SK-N-SH (cell line): ENCODE measurements at regions not wholly inside any gene's neighbourhood (a gene's known extent, or its start where the extent isn't known, plus 50 kb on each side); places are given as distances from the start of the nearest gene placed in this dataset.

Experiments used
- CTCF ChIA-PET: fragments of 300-600, 350-600 bp; formaldehyde crosslinking; extraction: SDS; loops from one replicate; lab custom pipeline; 2021; lab: Yijun Ruan, JAX
- POLR2A ChIA-PET: fragments of 350-600 bp; sonication (Branson Sonifier 250); formaldehyde crosslinking; extraction: SDS; loops from one replicate; lab custom pipeline; 2020; ENCODE audit warnings: antibody characterized with exemption, inconsistent platforms; lab: Yijun Ruan, JAX
- DNase-seq: peaks from one replicate; pipeline ENCODE4 v3.0.0; 2012
- H2AFZ ChIP-seq: fragments of 200-600 bp; sonication (generic); 2 replicates; pipeline ENCODE4 v1.8.1; 2016; ENCODE audit warnings: antibody characterized with exemption, mild to moderate bottlenecking, low read depth
- H3F3A ChIP-seq: fragments of 200-600 bp; sonication (generic); replicated peaks from 2 replicates; pipeline ENCODE3; 2016; ENCODE audit warnings: antibody characterized with exemption, mild to moderate bottlenecking; ENCODE audit not compliant: insufficient read depth
- H3K27ac ChIP-seq, 2 experiments: fragments of 200-500 bp in 1 of 2; fragments of 200-600 bp in 1 of 2; sonication (Bioruptor generic) in 1 of 2; sonication (generic), shearing (Covaris generic) in 1 of 2; 2 replicates each; pipeline versions ENCODE4 v1.5.1 to v1.6.1; 2014 to 2016; ENCODE audit warnings: low read depth in 2 of 2, inconsistent platforms in 1 of 2, low read length in 1 of 2, mild to moderate bottlenecking in 1 of 2, mixed read lengths in 1 of 2
- H3K27me3 ChIP-seq: fragments of 200-600 bp; sonication (generic), shearing (Covaris generic); 2 replicates; pipeline ENCODE4 v1.6.1; 2016; ENCODE audit warnings: mixed run types; ENCODE audit not compliant: insufficient read depth
- H3K36me3 ChIP-seq, 2 experiments: fragments of 200-500 bp in 1 of 2; fragments of 200-600 bp in 1 of 2; sonication (Bioruptor generic) in 1 of 2; sonication (generic) in 1 of 2; replicated peaks in 1 of 2; 2 replicates each; pipeline versions ENCODE3 to v1.5.1; 2014 to 2016; ENCODE audit warnings: low read length in 1 of 2, mild to moderate bottlenecking in 1 of 2; ENCODE audit not compliant: insufficient read depth in 2 of 2, control insufficient read depth in 1 of 2
- H3K4me1 ChIP-seq, 2 experiments: fragments of 200-500 bp in 1 of 2; fragments of 200-600 bp in 1 of 2; sonication (Bioruptor generic) in 1 of 2; sonication (generic), shearing (Covaris generic) in 1 of 2; 2 replicates each; pipeline versions ENCODE4 v1.5.1 to v1.6.1; 2014 to 2016; ENCODE audit warnings: low read depth in 1 of 2, low read length in 1 of 2, mixed run types in 1 of 2; ENCODE audit not compliant: insufficient read depth in 2 of 2, control insufficient read depth in 1 of 2
- H3K4me2 ChIP-seq: fragments of 200-600 bp; sonication (generic), shearing (Covaris generic); 2 replicates; pipeline ENCODE4 v1.6.1; 2017; ENCODE audit warnings: mixed run types
- H3K4me3 ChIP-seq, 2 experiments: fragments of 200-500 bp in 1 of 2; fragments of 200-600 bp in 1 of 2; sonication (Bioruptor generic) in 1 of 2; sonication (generic), shearing (Covaris generic) in 1 of 2; 2 replicates each; pipeline versions ENCODE4 v1.5.1 to v1.8.1; 2014 to 2016; ENCODE audit warnings: low read depth in 2 of 2, inconsistent platforms in 1 of 2, low read length in 1 of 2, mild to moderate bottlenecking in 1 of 2, mixed read lengths in 1 of 2, moderate library complexity in 1 of 2
- H3K79me2 ChIP-seq: fragments of 200-600 bp; sonication (generic); 2 replicates; pipeline ENCODE4 v1.8.1; 2017; ENCODE audit warnings: mild to moderate bottlenecking; ENCODE audit not compliant: insufficient read depth
- H3K9ac ChIP-seq: fragments of 200-600 bp; sonication (generic); 2 replicates; pipeline ENCODE4 v1.6.1; 2017; ENCODE audit warnings: mixed run types
- H3K9me2 ChIP-seq: fragments of 200-600 bp; sonication (generic); 2 replicates; pipeline ENCODE4 v1.6.1; 2017; ENCODE audit warnings: mixed run types
- H3K9me3 ChIP-seq: fragments of 200-600 bp; sonication (generic); 2 replicates; pipeline ENCODE4 v1.6.1; 2017; ENCODE audit warnings: mixed run types, mild to moderate bottlenecking, moderate library complexity
- H4K20me1 ChIP-seq: fragments of 200-600 bp; sonication (generic); 2 replicates; pipeline ENCODE4 v1.6.1; 2017; ENCODE audit warnings: mild to moderate bottlenecking, mixed run types; ENCODE audit not compliant: insufficient read depth
- EZH2phosphoT487 ChIP-seq: fragments of 200-600 bp; sonication (generic); IDR thresholded peaks from 2 replicates; pipeline ENCODE4 v1.6.1; 2017; ENCODE audit warnings: low read depth, mixed run types, mild to moderate bottlenecking, antibody characterized with exemption, moderate library complexity, borderline replicate concordance
- FOSL2 ChIP-seq: IDR thresholded peaks from 2 replicates; pipeline ENCODE4 v1.4.0; 2012; ENCODE audit warnings: low read depth, mild to moderate bottlenecking, moderate library complexity, borderline replicate concordance
- FOXM1 ChIP-seq: IDR thresholded peaks from 2 replicates; pipeline ENCODE4 v1.4.0; 2012; ENCODE audit warnings: low read depth, mild to moderate bottlenecking
- GABPA ChIP-seq: IDR thresholded peaks from 2 replicates; pipeline ENCODE4 v1.4.0; 2012; ENCODE audit warnings: low read depth, mild to moderate bottlenecking
- NFIC ChIP-seq: IDR thresholded peaks from 2 replicates; pipeline ENCODE4 v1.4.0; 2012; ENCODE audit warnings: borderline replicate concordance
- NRF1 ChIP-seq: IDR thresholded peaks from 2 replicates; pipeline ENCODE4 v1.6.1; 2012; ENCODE audit warnings: low read depth, mild to moderate bottlenecking, low read length
- POLR2AphosphoS5 ChIP-seq: IDR thresholded peaks from 2 replicates; pipeline ENCODE4 v1.6.1; 2012; ENCODE audit warnings: low read depth, low read length
- RAD21 ChIP-seq: IDR thresholded peaks from 2 replicates; pipeline ENCODE4 v1.6.1; 2012; ENCODE audit warnings: mild to moderate bottlenecking, low read length
- RCOR1 ChIP-seq: fragments of 150-350 bp; IDR thresholded peaks from 2 replicates; pipeline ENCODE4 v1.6.1; 2017; ENCODE audit warnings: antibody characterized with exemption, low read length
- RFX5 ChIP-seq: IDR thresholded peaks from 2 replicates; pipeline ENCODE4 v1.6.1; 2012; ENCODE audit warnings: mild to moderate bottlenecking, improper control_type of control experiment, low read length
- SMC3 ChIP-seq: IDR thresholded peaks from 2 replicates; pipeline ENCODE4 v1.6.1; 2012; ENCODE audit warnings: low read depth, low read length, improper control_type of control experiment
- TAF1 ChIP-seq: IDR thresholded peaks from 2 replicates; pipeline ENCODE4 v1.6.1; 2012; ENCODE audit warnings: low read depth, mild to moderate bottlenecking, low read length, moderate library complexity, borderline replicate concordance
- TCF12 ChIP-seq: IDR thresholded peaks from 2 replicates; pipeline ENCODE4 v1.4.0; 2012
- WGBS: methylation state at CpG from one replicate; pipeline ENCODE4 v1.1.6; 2017; ENCODE audit warnings: low lambda C conversion rate; 5-methylcytosine and 5-hydroxymethylcytosine counted together
- TF ChIP-seq, protein P1 (sequence below): IDR thresholded peaks from 2 replicates; pipeline ENCODE4 v1.6.1; 2012; ENCODE audit warnings: mild to moderate bottlenecking, low read depth, low read length, moderate library complexity
- TF ChIP-seq, protein P2 (sequence below): IDR thresholded peaks from 2 replicates; pipeline ENCODE4 v1.4.0; 2012; ENCODE audit warnings: low read depth
- TF ChIP-seq, protein P3 (sequence below): IDR thresholded peaks from 2 replicates; pipeline ENCODE4 v1.4.0; 2012; ENCODE audit warnings: low read depth, borderline replicate concordance
- TF ChIP-seq, protein P4 (sequence below): fragments of 150-350 bp; IDR thresholded peaks from 2 replicates; pipeline ENCODE4 v1.6.1; 2017; ENCODE audit warnings: antibody characterized with exemption, low read length, low read depth, borderline replicate concordance
- TF ChIP-seq, protein P5 (sequence below): fragments of 150-350 bp; IDR thresholded peaks from 2 replicates; pipeline ENCODE4 v1.6.1; 2016; ENCODE audit warnings: mild to moderate bottlenecking, low read depth, low read length
- TF ChIP-seq, protein P6 (sequence below): IDR thresholded peaks from 2 replicates; pipeline ENCODE4; 2012

DNA sequence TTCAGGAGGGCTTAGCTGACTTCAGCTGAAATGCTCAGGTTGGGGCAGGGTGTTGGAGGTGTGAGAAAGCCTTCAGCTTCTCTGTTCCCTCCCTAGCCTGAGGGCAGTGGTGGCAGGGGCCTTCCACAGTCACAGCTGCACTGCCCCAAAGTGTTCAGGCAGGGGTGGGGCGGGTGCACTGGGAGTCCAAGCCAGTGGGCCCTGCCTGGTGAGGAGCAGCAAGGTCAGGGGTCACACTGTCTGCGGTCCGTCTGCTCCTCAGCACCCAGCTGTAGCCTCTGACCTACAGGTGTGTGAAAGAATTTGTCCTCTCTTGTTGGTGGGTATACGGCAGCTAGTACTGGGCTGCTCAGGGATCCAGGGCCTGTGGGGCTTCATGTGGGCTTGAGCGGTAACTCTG lies 490.4 kb upstream of the NCAM2 start:
- H3K27ac ChIP-seq = no peak overlapping the region
- WGBS = 39% methylated on average over 3 of the region's 5 CpGs

More for the DNA sequence above, 490.4 kb upstream of the NCAM2 start:
- Histone ChIP-seq H3K9ac (no peak overlapping the region), H4K20me1 (no peaks in the 10 kb centered on the region), H3K79me2 (no peaks in the 10 kb centered on the region), H3K4me1 (no peaks in the 10 kb centered on the region), H3K9me3 (no peaks in the 10 kb centered on the region), H3K27me3 (no peaks in the 10 kb centered on the region), H3K9me2 (no peaks in the 10 kb centered on the region), H2AFZ (no peak overlapping the region), H3K4me3 (no peak overlapping the region), H3K4me2 (no peak overlapping the region), H3F3A (no peaks in the 10 kb centered on the region), H3K36me3 (no peaks in the 10 kb centered on the region)
- POLR2A ChIA-PET = no interaction called here
- CTCF ChIA-PET = interaction anchor here (0.9 kb wide), 1 partner anchor 17 kb away, joined by 3 read pairs; no protein-coding TSS in a partner anchor
- TF ChIP-seq RFX5 (no peak), FOSL2 (no peak), NFIC (no peak), RAD21 (no peak), TCF12 (no peak), EZH2phosphoT487 (no peak), TAF1 (no peak), POLR2AphosphoS5 (no peak), GABPA (no peak), NRF1 (no peak), RCOR1 (no peak), FOXM1 (no peak), SMC3 (no peak)
- TF ChIP-seq, protein P1, sequence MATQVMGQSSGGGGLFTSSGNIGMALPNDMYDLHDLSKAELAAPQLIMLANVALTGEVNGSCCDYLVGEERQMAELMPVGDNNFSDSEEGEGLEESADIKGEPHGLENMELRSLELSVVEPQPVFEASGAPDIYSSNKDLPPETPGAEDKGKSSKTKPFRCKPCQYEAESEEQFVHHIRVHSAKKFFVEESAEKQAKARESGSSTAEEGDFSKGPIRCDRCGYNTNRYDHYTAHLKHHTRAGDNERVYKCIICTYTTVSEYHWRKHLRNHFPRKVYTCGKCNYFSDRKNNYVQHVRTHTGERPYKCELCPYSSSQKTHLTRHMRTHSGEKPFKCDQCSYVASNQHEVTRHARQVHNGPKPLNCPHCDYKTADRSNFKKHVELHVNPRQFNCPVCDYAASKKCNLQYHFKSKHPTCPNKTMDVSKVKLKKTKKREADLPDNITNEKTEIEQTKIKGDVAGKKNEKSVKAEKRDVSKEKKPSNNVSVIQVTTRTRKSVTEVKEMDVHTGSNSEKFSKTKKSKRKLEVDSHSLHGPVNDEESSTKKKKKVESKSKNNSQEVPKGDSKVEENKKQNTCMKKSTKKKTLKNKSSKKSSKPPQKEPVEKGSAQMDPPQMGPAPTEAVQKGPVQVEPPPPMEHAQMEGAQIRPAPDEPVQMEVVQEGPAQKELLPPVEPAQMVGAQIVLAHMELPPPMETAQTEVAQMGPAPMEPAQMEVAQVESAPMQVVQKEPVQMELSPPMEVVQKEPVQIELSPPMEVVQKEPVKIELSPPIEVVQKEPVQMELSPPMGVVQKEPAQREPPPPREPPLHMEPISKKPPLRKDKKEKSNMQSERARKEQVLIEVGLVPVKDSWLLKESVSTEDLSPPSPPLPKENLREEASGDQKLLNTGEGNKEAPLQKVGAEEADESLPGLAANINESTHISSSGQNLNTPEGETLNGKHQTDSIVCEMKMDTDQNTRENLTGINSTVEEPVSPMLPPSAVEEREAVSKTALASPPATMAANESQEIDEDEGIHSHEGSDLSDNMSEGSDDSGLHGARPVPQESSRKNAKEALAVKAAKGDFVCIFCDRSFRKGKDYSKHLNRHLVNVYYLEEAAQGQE = no peak
- TF ChIP-seq, protein P2, sequence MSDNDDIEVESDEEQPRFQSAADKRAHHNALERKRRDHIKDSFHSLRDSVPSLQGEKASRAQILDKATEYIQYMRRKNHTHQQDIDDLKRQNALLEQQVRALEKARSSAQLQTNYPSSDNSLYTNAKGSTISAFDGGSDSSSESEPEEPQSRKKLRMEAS = no peak
- TF ChIP-seq, protein P3, sequence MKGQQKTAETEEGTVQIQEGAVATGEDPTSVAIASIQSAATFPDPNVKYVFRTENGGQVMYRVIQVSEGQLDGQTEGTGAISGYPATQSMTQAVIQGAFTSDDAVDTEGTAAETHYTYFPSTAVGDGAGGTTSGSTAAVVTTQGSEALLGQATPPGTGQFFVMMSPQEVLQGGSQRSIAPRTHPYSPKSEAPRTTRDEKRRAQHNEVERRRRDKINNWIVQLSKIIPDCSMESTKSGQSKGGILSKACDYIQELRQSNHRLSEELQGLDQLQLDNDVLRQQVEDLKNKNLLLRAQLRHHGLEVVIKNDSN = no peak
- TF ChIP-seq, protein P4, sequence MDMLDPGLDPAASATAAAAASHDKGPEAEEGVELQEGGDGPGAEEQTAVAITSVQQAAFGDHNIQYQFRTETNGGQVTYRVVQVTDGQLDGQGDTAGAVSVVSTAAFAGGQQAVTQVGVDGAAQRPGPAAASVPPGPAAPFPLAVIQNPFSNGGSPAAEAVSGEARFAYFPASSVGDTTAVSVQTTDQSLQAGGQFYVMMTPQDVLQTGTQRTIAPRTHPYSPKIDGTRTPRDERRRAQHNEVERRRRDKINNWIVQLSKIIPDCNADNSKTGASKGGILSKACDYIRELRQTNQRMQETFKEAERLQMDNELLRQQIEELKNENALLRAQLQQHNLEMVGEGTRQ = no peak
- TF ChIP-seq, protein P5, sequence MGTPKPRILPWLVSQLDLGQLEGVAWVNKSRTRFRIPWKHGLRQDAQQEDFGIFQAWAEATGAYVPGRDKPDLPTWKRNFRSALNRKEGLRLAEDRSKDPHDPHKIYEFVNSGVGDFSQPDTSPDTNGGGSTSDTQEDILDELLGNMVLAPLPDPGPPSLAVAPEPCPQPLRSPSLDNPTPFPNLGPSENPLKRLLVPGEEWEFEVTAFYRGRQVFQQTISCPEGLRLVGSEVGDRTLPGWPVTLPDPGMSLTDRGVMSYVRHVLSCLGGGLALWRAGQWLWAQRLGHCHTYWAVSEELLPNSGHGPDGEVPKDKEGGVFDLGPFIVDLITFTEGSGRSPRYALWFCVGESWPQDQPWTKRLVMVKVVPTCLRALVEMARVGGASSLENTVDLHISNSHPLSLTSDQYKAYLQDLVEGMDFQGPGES = no peak
- TF ChIP-seq, protein P6, sequence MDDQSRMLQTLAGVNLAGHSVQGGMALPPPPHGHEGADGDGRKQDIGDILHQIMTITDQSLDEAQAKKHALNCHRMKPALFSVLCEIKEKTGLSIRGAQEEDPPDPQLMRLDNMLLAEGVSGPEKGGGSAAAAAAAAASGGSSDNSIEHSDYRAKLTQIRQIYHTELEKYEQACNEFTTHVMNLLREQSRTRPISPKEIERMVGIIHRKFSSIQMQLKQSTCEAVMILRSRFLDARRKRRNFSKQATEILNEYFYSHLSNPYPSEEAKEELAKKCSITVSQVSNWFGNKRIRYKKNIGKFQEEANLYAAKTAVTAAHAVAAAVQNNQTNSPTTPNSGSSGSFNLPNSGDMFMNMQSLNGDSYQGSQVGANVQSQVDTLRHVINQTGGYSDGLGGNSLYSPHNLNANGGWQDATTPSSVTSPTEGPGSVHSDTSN = no peak
- no peak for DNase-seq
